ENCODE measurements at regions not wholly inside any gene's neighbourhood (a gene's known extent, or its start where the extent isn't known, plus 50 kb on each side); places are given as distances from the start of the nearest gene placed in this dataset.

DNA sequence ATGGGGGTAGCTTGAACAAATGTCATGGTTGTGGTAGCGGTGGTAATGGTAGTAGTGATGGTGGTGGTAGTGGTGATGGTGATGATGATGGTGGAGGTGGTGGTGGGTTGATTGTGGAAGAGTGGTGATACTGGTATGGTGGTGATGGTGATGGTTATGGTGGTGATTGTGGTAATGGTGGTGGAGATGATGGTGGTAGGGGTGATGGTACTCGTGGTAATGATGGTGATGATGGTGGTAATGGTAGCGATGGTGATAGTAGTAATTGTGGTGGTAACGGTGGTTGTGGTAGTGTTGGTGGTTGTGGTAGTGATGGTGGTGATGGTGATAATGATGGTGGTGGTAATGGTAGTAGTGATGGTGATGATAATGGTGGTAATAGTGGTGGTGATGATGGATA is 65.7 kb upstream of the SDK1 start:
- no peak for DNase-seq

DNA sequence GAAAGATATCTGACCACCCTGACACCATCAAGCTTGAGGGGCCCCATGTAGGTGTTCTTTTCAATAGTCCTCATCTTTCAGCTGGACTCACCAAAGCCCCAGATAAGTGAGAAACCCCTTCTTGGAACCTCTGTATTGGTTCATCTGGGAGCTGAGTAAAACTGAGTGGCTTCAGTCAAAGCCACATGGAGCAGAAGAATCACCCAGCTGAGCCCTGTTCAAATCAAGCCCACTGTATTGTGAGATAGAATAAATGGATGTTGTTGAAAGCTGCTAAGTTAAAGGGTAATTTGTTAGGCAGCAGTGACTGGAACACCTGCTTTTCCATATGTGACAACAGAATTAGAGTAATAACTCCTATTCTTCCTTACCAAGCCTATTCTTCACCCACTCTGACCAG is 64.8 kb upstream of the SDK1 start:
- DNase-seq, result no peak

DNA sequence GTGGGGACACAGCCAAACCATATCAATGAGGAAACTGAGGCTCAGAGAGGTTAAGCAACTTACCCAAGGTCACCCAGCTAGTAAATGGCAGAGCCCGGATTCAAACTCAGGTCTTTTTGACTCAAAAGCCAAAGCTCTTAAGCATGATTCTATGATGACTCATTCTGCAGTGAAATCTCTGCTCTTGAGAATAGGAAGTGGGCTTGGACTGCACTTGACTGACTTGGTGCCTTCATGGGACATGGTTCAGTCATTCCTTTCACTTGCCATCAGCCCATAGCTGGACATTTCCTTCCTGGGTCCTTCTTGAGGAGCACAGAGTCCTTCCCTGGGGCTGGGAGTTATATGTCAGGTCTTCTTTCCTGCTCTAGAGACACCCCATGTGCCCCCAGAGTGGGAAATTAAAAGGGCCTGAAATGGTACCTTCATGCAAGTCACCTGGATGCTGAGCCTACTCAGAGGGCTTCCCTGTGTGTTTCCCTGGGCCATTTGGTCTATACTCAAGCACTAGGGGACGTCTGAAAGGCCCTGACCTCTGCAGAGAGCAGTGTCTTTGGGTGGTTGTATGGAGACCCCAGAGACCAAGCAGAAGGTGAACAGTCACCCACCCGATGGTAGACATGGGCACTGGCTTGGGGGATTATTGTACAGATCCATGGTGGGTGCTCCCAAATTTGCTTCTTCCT is 62.4 kb upstream of the SDK1 start:
- no peak for DNase-seq

DNA sequence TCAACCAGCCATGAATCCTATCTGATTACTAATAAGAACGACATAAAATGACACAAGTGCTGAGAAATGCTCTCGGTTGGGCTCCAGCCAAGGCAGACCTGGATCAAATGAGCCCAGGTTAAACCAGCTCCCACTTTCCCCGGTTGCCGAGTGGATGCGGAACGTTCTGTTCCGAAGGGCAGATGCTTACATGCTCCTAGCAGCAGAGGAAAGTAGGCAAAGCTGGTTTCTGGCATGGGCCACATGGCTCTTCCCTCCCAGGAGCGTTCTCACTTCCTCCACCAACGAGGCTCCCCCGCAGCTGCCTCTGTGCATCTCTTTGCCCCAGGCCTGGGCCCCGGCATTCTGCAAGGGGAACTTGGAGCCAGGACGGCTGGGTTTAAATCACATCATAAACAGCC is 61.8 kb upstream of the SDK1 start:
- DNase-seq, result no peak

DNA sequence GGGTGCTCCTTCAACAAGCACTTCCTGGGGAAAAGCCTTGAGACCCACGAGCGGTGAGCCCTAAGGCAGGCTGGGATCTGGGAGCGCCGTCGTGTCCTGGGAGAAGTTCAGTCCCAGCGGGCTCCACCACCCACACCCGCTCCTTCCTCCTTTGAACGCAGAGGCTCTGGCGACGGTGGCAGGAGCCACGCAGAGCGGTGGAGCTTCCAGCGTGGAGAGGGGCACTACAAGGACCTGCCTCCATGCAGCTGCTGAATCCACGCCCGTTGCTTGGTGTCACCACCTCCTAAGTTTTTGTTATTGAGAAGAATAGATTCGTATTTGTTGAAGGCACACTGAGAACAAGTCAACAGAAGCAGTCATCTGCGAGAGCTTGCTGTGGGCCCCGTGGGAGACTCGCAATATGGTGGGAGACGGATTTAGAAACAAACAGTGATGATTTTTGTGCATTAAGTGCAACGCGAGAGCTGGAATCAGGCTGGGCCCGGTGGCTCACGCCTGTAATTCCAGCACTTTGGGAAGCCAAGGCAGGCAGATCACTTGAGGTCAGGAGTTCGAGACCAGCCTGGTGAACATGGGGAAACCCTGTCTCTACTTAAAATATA is 60.1 kb upstream of the SDK1 start:
- DNase-seq, result no peak

DNA sequence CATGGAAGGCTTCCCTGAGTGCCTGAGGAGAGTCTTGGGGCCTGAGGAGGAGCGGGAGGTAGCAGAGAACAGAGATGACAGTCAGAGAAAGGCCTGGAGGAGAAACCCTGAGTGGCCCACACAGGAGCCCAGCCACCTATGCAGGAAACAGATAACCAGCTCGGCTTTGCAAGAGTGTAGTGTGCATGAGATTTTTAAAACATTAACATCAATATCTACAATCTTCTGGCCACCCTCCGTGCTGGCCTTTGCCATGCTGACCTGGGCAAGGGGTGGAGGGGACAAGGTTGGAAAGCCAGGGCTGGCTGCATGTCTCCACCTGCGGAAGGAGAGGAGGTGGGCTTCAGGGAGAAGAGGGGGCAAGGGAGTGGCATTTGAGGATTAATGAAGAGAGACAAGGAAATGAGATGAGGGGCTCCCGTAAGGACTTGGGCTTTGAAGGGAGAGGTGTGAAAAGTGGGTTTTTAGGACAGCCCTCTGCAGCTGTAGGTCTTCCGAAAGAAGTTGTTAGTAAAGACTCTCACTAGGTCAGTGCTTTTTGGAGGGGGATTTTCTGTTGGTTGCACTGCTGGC is 59.3 kb upstream of the SDK1 start:
- no peak for DNase-seq

DNA sequence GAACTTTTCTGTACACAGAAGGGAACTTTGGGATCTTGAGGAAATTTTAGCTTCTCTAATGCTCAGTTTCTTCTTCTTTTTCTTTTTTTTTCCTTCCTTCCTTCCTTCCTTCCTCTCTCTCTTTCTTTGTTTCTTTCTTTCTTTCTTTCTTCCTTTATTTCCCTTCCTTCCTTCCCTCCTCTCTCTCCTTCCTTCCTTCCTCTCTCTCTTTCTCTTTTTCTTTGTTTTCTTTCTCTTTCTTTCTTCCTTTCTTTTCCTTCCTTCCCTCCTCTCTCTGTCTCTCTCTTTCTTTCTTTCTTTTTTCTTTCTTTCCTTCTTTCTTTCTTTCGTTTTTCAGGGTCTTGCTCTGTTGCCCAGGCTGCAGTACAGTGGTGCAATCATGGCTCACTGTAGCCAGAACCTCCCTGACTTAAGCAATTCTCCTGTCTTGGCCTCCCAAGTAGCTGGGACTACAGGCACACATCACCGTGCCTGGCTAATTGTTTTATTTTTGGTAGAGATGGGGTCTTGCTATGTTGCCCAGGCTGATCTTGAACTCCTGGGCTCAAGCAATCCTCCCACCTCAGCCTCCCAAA is 58.6 kb upstream of the SDK1 start:
- DNase-seq, result no peak

DNA sequence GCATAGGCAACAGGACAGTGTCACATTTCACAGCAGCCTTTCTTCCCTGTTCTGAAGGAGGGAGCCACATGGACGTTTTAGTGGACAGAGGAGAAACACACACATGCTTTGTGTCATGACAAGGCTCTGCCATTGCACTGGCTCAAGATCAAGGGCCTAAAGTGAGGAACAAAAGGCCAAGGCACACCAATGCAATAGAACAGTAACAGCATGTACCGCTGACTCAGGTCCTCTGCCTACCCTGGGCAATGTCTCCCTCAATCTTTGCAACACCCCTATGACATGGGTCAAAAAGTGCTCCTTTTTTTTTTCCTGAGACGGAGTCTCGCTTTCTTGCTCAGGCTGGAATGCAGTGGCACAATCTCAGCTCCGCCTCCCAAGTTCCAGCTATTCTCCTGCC is 57.8 kb upstream of the SDK1 start:
- DNase-seq, result no peak

DNA sequence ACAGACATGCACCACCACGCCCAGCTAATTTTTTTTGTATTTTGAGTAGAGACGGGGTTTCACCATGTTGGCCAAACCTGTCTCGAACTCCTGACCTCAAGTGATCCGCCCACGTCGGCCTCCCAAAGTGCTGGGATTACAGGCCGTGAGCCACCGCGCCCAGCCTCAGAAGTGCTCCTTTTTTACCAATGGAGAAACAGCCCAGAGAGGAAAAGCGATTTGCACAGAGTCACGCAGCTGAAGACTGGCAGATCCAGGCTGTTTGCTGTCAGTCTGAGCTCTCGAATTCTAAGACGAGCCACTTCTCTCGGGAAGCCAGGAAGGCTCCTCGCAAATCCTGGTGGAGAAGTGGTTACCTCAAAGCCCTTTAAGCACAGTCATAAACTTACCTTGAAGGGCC is 57.4 kb upstream of the SDK1 start:
- DNase-seq, result no peak

DNA sequence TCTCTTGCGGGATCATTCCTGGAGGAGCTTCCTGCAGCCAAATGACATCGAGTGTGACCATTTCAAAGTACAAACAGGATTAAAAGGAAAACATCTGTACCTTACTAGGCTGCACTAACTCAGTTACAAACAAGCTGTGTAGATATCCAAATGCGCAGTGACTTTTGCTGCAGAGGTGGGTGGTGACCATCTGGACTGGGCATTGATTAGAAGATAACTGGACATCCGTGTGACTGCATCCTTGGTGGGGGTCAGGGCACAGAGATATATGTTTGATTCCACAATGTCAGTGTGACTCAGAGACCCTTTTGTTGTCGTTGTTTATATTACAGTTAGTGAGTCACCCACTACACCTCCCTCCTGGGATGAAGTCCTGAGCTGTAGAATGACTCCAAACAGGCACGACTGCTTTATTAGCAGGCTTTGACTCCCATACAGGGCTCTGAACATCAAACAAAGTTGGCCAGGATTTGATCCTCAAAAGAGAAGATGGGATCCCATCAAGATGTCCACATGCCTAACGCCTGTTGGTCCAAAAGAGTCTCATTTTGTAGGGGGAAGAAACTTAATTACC is 56.7 kb upstream of the SDK1 start:
- no peak for DNase-seq

DNA sequence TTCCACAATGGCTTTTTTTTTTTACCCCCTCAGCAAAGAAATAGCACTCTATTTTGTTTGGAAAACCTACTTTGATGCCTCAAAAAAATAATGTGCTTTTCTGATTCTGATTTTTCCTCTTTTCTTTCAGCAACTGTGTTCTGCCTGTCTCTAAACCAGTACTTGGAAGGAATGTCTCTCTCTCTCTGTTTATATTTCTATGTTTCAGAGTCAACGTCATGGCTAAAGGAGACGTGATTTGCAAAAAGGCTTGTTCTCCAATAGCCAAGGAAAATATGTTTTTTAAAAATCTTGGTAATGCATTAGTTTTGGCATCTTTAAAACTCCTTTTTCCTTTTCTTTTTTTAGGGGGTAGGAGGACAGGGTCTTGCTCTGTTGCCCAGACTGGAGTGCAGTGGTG is 56.0 kb upstream of the SDK1 start:
- DNase-seq, result no peak

DNA sequence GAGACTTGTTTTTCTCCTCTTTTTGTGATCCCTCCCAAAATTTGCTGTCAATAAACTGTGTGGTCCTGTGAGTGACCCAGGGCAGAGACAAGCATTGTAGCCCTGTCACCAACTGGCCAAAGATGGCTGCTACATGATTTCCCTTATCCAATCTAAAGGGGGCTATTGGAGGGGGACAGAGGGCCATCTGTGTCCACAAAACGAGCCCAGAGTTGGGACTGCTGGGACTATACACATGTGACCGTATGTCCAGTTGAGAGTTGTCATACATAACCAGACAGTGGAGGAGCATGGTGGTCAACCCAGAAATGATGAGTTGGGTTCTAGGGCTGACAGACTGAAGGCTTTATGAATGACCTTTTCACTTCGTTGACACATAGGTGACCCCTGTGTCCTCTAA is 55.3 kb upstream of the SDK1 start:
- no peak for DNase-seq

DNA sequence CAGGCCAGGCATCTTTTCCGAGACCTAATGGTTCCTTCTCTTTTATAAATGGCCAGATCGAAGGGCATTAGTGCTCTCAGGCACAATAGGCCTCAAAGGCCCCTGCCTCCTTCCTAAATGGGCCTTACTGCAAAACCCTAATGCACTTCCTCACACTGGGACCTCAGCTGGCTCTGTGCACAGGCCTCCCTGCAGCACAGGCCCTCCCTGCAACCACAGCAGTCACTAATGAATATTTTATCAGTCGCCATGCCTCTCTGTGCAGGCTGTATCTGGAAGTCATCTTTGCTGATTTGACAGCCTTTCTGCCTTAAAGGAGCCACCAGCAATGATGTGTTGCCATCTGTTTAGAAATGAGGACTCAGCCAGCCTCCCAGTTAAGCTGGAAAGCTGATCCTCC is 54.9 kb upstream of the SDK1 start:
- DNase-seq, result no peak

DNA sequence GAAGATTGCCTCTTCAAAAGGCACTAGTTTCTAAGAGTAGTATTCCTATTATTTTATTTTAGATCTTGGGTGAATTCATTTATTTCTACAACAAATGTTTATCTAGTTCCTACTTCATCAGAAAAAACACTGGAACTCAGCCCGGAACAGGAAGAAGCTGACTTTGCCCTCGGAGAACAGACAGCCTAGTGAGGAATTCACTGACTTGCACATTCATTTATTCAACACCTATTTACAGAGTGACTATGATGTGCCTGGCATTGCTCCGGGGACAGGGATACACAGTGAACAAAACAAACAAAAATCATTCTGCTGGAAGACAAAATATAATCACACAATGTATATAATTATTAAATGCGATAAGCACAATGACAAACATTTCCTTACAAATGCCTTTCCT is 54.4 kb upstream of the SDK1 start:
- DNase-seq, result no peak

DNA sequence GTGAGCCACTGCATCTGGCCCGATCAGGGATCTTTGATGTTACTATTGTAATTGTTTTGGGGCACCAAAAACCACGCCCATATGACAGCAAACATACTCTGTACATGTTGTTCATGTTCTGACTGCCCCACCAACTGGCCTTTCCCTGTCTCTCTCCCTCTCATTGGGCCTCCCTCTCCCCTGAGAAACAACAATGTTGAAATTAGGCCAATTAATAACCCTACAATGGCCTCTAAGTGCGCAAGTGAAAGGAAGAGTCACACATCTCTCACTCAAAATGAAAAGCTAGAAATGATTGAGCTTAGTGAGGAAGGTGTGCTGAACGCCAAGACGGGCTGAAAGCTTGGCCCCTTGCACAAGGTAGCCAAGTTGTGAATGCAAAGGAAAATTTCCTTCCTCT is 50.3 kb upstream of the SDK1 start:
- no peak for DNase-seq

All from stimulated activated naive CD4-positive, alpha-beta T cell treated with Interleukin-2 at 50 U/mL for 16 hours (primary cell).